ENCODE measurements at regions not wholly inside any gene's neighbourhood (a gene's known extent, or its start where the extent isn't known, plus 50 kb on each side); places are given as distances from the start of the nearest gene placed in this dataset.

GRCh38 chr7:126016722-126017121 is 1087.1 kb upstream of the POT1 start:
- H4K20me1 ChIP-seq (ENCODE audit: low read depth, low read length) = no peaks in the 10 kb centered on the region
- no peak overlapping the region for H3K9ac ChIP-seq (ENCODE audit: low read length)
- no peaks in the 10 kb centered on the region for H3K9me2 ChIP-seq (replicated peaks; ENCODE audit: insufficient read depth, low read length)
- no peaks in the 10 kb centered on the region for H3K36me3 ChIP-seq (ENCODE audit: low read length)
- TF ChIP-seq CTCF (IDR thresholded peaks at IDR 0.05; ENCODE audit: insufficient read depth, low read length, poor library complexity, severe bottlenecking) = no peak
- no peak for TF ChIP-seq EZH2phosphoT487 (conservative IDR thresholded peaks at IDR 0.05; ENCODE audit: low read length)
- H2AFZ ChIP-seq (ENCODE audit: low read depth, low read length, severe bottlenecking) = no peak overlapping the region
- no peaks in the 10 kb centered on the region for H3K79me2 ChIP-seq (ENCODE audit: insufficient read depth, low read length)
- H3K9me3 ChIP-seq (ENCODE audit: insufficient read depth, low read length) = no peaks in the 10 kb centered on the region
- H3K4me2 ChIP-seq (ENCODE audit: low read depth, low read length, poor library complexity, severe bottlenecking) = no peak overlapping the region
- no peak overlapping the region for H3K4me3 ChIP-seq (ENCODE audit: insufficient read depth, low read length, poor library complexity, severe bottlenecking)
- H3K27ac ChIP-seq (ENCODE audit: low read depth, low read length) = no peak overlapping the region
- no peaks in the 10 kb centered on the region for H3K27me3 ChIP-seq (ENCODE audit: low read length)
- H3F3A ChIP-seq (ENCODE audit: insufficient read depth) = no peaks in the 10 kb centered on the region

GRCh38 chr7:126005064-126005463 is 1075.4 kb upstream of the POT1 start:
- Histone ChIP-seq H3K36me3 (ENCODE audit: low read length) (no peaks in the 10 kb centered on the region), H3K27ac (ENCODE audit: low read depth, low read length) (no peak overlapping the region), H4K20me1 (ENCODE audit: low read depth, low read length) (no peaks in the 10 kb centered on the region), H3K4me3 (ENCODE audit: insufficient read depth, low read length, poor library complexity, severe bottlenecking) (no peak overlapping the region), H2AFZ (ENCODE audit: low read depth, low read length, severe bottlenecking) (no peak overlapping the region), H3K27me3 (ENCODE audit: low read length) (no peaks in the 10 kb centered on the region), H3K79me2 (ENCODE audit: insufficient read depth, low read length) (no peaks in the 10 kb centered on the region), H3K9me3 (ENCODE audit: insufficient read depth, low read length) (no peaks in the 10 kb centered on the region), H3K9ac (ENCODE audit: low read length) (no peak overlapping the region), H3F3A (ENCODE audit: insufficient read depth) (no peaks in the 10 kb centered on the region), H3K9me2 (replicated peaks; ENCODE audit: insufficient read depth, low read length) (no peaks in the 10 kb centered on the region), H3K4me2 (ENCODE audit: low read depth, low read length, poor library complexity, severe bottlenecking) (no peak overlapping the region)
- no peak for TF ChIP-seq EZH2phosphoT487 (conservative IDR thresholded peaks at IDR 0.05; ENCODE audit: low read length)
- TF ChIP-seq CTCF (IDR thresholded peaks at IDR 0.05; ENCODE audit: insufficient read depth, low read length, poor library complexity, severe bottlenecking) = no peak

GRCh38 chr7:126001349-126001748 is 1071.7 kb upstream of the POT1 start:
- H3K4me2 ChIP-seq (ENCODE audit: low read depth, low read length, poor library complexity, severe bottlenecking) = no peak overlapping the region
- no peak overlapping the region for H3K4me3 ChIP-seq (ENCODE audit: insufficient read depth, low read length, poor library complexity, severe bottlenecking)
- no peaks in the 10 kb centered on the region for H3K79me2 ChIP-seq (ENCODE audit: insufficient read depth, low read length)
- H3K9me2 ChIP-seq (replicated peaks; ENCODE audit: insufficient read depth, low read length) = no peaks in the 10 kb centered on the region
- H3F3A ChIP-seq (ENCODE audit: insufficient read depth) = no peaks in the 10 kb centered on the region
- H3K9me3 ChIP-seq (ENCODE audit: insufficient read depth, low read length) = no peaks in the 10 kb centered on the region
- H4K20me1 ChIP-seq (ENCODE audit: low read depth, low read length) = no peaks in the 10 kb centered on the region
- no peaks in the 10 kb centered on the region for H3K36me3 ChIP-seq (ENCODE audit: low read length)
- no peak for TF ChIP-seq CTCF (IDR thresholded peaks at IDR 0.05; ENCODE audit: insufficient read depth, low read length, poor library complexity, severe bottlenecking)
- TF ChIP-seq EZH2phosphoT487 (conservative IDR thresholded peaks at IDR 0.05; ENCODE audit: low read length) = no peak
- H3K9ac ChIP-seq (ENCODE audit: low read length) = no peak overlapping the region
- H3K27me3 ChIP-seq (ENCODE audit: low read length) = no peaks in the 10 kb centered on the region
- H2AFZ ChIP-seq (ENCODE audit: low read depth, low read length, severe bottlenecking) = no peak overlapping the region
- no peak overlapping the region for H3K27ac ChIP-seq (ENCODE audit: low read depth, low read length)
